Panc1 (cell line): ENCODE measurements at regions not wholly inside any gene's neighbourhood (a gene's known extent, or its start where the extent isn't known, plus 50 kb on each side); places are given as distances from the start of the nearest gene placed in this dataset.

Experiments used
- ATAC-seq: fragments of 200-7000 bp; cut with Tn5 transposase; 2 replicates; pipeline ENCODE4 v1.9.1; 2020; ENCODE audit warnings: mild to moderate bottlenecking, moderate library complexity
- BruUV-seq: library from RNA; stranded (reverse); fragments of 400-500 nt; replicated peaks from 2 replicates; lab custom pipeline; 2021; lab: Mats Ljungman, UMichigan
- CTCF ChIA-PET: fragments of 300-600 bp; sonication (Branson Sonifier 250); formaldehyde crosslinking; loops from one replicate; lab custom pipeline; 2022; ENCODE audit warnings: antibody characterized with exemption; lab: Charles Lee
- POLR2A ChIA-PET: fragments of 300-600 bp; sonication (Branson Sonifier 250); formaldehyde crosslinking; loops from one replicate; lab custom pipeline; 2022; ENCODE audit warnings: antibody characterized with exemption; lab: Charles Lee
- DNase-seq: peaks from one replicate; pipeline ENCODE4 v3.0.0-alpha.2; 2010; ENCODE audit warnings: low read depth, low spot score
- H3K27ac ChIP-seq: 2 replicates; pipeline ENCODE4 v1.5.1; 2011; ENCODE audit warnings: mild to moderate bottlenecking, low read length, inconsistent platforms
- H3K27me3 ChIP-seq: fragments of 200-500 bp; sonication (Bioruptor generic); 2 replicates; pipeline ENCODE4 v1.6.0; 2014; ENCODE audit warnings: low read length, inconsistent platforms; ENCODE audit not compliant: control insufficient read depth, insufficient read depth
- H3K36me3 ChIP-seq: fragments of 200-500 bp; sonication (Bioruptor generic); 2 replicates; pipeline ENCODE4 v1.5.1; 2014; ENCODE audit warnings: inconsistent platforms, mild to moderate bottlenecking, low read length, moderate library complexity; ENCODE audit not compliant: control insufficient read depth, insufficient read depth
- H3K4me1 ChIP-seq: 2 replicates; pipeline ENCODE4 v1.5.1; 2011; ENCODE audit warnings: inconsistent platforms, mild to moderate bottlenecking, low read length, moderate library complexity; ENCODE audit not compliant: control insufficient read depth, insufficient read depth
- H3K4me3 ChIP-seq, 2 experiments: 2 replicates each; pipeline ENCODE4 v1.5.1; 2011 to 2012; ENCODE audit warnings: low read depth in 2 of 2, low read length in 2 of 2, mild to moderate bottlenecking in 2 of 2, inconsistent platforms in 1 of 2, moderate library complexity in 1 of 2
- H3K9me3 ChIP-seq: fragments of 200-500 bp; sonication (Bioruptor generic); 2 replicates; pipeline ENCODE4 v1.5.1; 2014; ENCODE audit warnings: low read depth, mild to moderate bottlenecking, inconsistent platforms, low read length, moderate library complexity; ENCODE audit not compliant: control insufficient read depth, insufficient read depth
- CTCF ChIP-seq: fragments of 450-650 bp; IDR thresholded peaks from 2 replicates; pipeline ENCODE4 v1.5.1; 2017; ENCODE audit warnings: mild to moderate bottlenecking
- POLR2AphosphoS5 ChIP-seq: IDR thresholded peaks from 2 replicates; pipeline ENCODE4 v1.6.1; 2012; ENCODE audit warnings: mild to moderate bottlenecking, low read depth, low read length, moderate library complexity
- REST ChIP-seq, 2 experiments: IDR thresholded peaks; 2 replicates each; pipeline ENCODE4 v1.6.1; 2011 to 2012; ENCODE audit warnings: low read depth in 2 of 2, control low read depth in 1 of 2, low read length in 1 of 2, mild to moderate bottlenecking in 1 of 2, moderate library complexity in 1 of 2; ENCODE audit not compliant: insufficient read depth in 1 of 2
- SIN3A ChIP-seq: IDR thresholded peaks from 2 replicates; pipeline ENCODE4 v1.6.1; 2012; ENCODE audit warnings: low read depth, mild to moderate bottlenecking, low read length, moderate library complexity, borderline replicate concordance; ENCODE audit not compliant: insufficient read depth
- TCF7L2 ChIP-seq: IDR thresholded peaks from 2 replicates; pipeline ENCODE4 v1.6.1; 2011; ENCODE audit warnings: mild to moderate bottlenecking, low read depth, low read length, inconsistent platforms
- in situ Hi-C: cut with HindIII; loops from 2 replicates; pipeline ENCODE4 v1.10.0; 2016; ENCODE audit warnings: low sequenced_read_pairs, low pct_unique_long_range_greater_than_20kb
- intact Hi-C: fragments of 100-400 bp; cut with micrococcal nuclease; formaldehyde crosslinking; loops from one replicate; pipeline ENCODE4 v1.10.0; 2022; ENCODE audit not compliant: unreplicated experiment

GRCh38 chr3:18103591-18103990 lies 321.5 kb downstream of the SATB1 start:
- Histone ChIP-seq H3K27ac (no peak overlapping the region), H3K27me3 (no peaks in the 10 kb centered on the region), H3K4me3 (no peak overlapping the region), H3K4me1 (no peaks in the 10 kb centered on the region), H3K9me3 (no peaks in the 10 kb centered on the region), H3K36me3 (no peaks in the 10 kb centered on the region)
- DNase-seq (no peak), ATAC-seq (no peak)
- TF ChIP-seq POLR2AphosphoS5 (no peak), TCF7L2 (no peak), CTCF (no peak), REST (IDR thresholded peaks at IDR 0.05; ENCODE audit: insufficient read depth in 1 of 2, low read depth in 2 of 2, low read length in 1 of 2) (no peak), SIN3A (no peak)
- ChIA-PET POLR2A (no interaction called here), CTCF (no interaction called here)
- in situ Hi-C loops, result no loop called here
- BruUV-seq, result no TSS peak
- intact Hi-C loops, result no loop called here

DNA sequence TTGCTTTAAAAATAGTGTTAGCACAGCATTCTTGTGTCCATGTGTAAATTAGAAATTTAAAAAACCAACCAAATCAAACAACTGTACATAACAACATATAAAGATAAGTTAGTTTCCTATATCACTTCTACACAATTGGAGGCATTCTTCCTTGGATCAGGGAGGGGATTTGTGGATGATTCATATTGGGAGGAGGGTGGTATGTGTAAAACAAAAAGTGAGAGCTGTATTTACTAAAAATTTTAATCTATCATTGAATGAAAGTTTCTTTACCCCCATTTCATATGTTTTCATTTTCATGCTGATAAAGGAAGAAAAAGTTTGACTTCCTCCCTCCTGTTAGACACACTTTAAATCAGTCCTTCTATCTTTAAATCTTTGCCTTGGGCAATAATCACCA lies 325.0 kb downstream of the SATB1 start:
- ATAC-seq (no peak), DNase-seq (no peak)
- no peak overlapping the region for H3K4me3 ChIP-seq
- in situ Hi-C loops (no loop called here), intact Hi-C loops (no loop called here)
- no peaks in the 10 kb centered on the region for H3K36me3 ChIP-seq
- TF ChIP-seq SIN3A, result no peak
- H3K9me3 ChIP-seq, result no peaks in the 10 kb centered on the region
- BruUV-seq, result no TSS peak
- H3K27me3 ChIP-seq, result no peaks in the 10 kb centered on the region
- POLR2A ChIA-PET, result no interaction called here
- CTCF ChIA-PET, result no interaction called here
- no peak overlapping the region for H3K27ac ChIP-seq
- H3K4me1 ChIP-seq, result no peaks in the 10 kb centered on the region

DNA sequence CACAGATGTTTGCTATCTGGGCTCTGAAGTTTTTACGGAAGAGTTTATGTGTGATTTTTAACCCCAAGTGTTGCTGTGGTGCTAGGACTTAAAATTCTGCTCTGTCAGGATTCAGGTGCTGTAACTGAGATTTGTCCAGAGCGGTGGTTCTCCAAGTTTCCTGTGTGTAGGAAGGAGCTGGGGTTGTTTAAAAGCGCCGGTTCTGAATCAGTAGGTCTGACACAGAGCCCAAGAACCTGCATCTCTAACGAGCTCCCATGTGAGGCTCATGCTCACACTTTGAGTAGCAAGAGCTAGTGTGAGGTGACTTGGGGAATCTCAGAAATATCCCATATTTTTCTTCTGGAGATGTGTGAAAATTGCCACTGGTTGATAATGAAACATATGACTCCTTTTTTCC lies 325.5 kb downstream of the SATB1 start:
- Histone ChIP-seq H3K36me3 (no peaks in the 10 kb centered on the region), H3K4me3 (no peak overlapping the region), H3K27ac (no peak overlapping the region), H3K9me3 (no peaks in the 10 kb centered on the region), H3K4me1 (no peaks in the 10 kb centered on the region), H3K27me3 (no peaks in the 10 kb centered on the region)
- POLR2A ChIA-PET, result no interaction called here
- TF ChIP-seq CTCF (no peak), TCF7L2 (no peak), SIN3A (no peak), REST (IDR thresholded peaks at IDR 0.05; ENCODE audit: insufficient read depth in 1 of 2, low read depth in 2 of 2, low read length in 1 of 2) (no peak), POLR2AphosphoS5 (no peak)
- in situ Hi-C loops (no loop called here), intact Hi-C loops (no loop called here)
- ATAC-seq, result no peak
- no TSS peak for BruUV-seq
- DNase-seq, result no peak
- CTCF ChIA-PET, result no interaction called here
